Right atrium auricular region (tissue), 2 donors: ENCODE measurements at regions not wholly inside any gene's neighbourhood (a gene's known extent, or its start where the extent isn't known, plus 50 kb on each side); places are given as distances from the start of the nearest gene placed in this dataset.
"Not testable (repeated sequence)": the region's sequence is repeated elsewhere in the genome, so short reads cannot be mapped to it uniquely, and the experiment has no call there.

ENCODE experiments used
- DNase-seq: peaks from one replicate; pipeline ENCODE4 v3.0.0-alpha.2; 2019; ENCODE audit warnings: low spot score
- H3K27ac ChIP-seq, 2 donors: fragments of 200-600 bp; sonication (generic); 1 replicate in 1 of 2; 2 replicates in 1 of 2; pipeline ENCODE4 v1.5.1; 2016 to 2019
- H3K27me3 ChIP-seq, 2 donors: fragments of 200-600 bp; sonication (generic); one replicate each; pipeline versions ENCODE4 v1.5.1 to v1.6.0; 2017 to 2019
- H3K36me3 ChIP-seq: fragments of 200-600 bp; sonication (generic); one replicate; pipeline ENCODE4 v1.5.1; 2016
- H3K4me1 ChIP-seq, 2 donors: fragments of 200-600 bp; sonication (generic); one replicate each; pipeline versions ENCODE4 v1.5.1 to v1.6.0; 2017 to 2019
- H3K4me3 ChIP-seq, 2 donors: fragments of 200-600 bp; sonication (generic); 1 replicate in 1 of 2; 2 replicates in 1 of 2; pipeline ENCODE4 v1.5.1; 2017 to 2019; ENCODE audit warnings: mild to moderate bottlenecking in 1 of 2, moderate library complexity in 1 of 2
- H3K9me3 ChIP-seq, 2 donors: fragments of 200-600 bp; sonication (generic); one replicate each; pipeline ENCODE4 v1.5.1; 2019
- CTCF ChIP-seq, 2 donors: fragments of 200-600 bp; sonication (generic); IDR thresholded peaks; one replicate each; pipeline ENCODE4 v1.5.1; 2019; ENCODE audit warnings: antibody characterized with exemption in 2 of 2

GRCh38 chr12:33533527-33533926, 93.9 kb upstream of the SYT10 start:
- Histone ChIP-seq H3K4me1 (no peaks in the 10 kb centered on the region), H3K36me3 (no peaks in the 10 kb centered on the region)
- no peak for TF ChIP-seq CTCF (IDR thresholded peaks at IDR 0.05)

GRCh38 chr12:33536431-33536830, 96.8 kb upstream of the SYT10 start:
- Histone ChIP-seq H3K36me3 (no peaks in the 10 kb centered on the region), H3K9me3 (no peaks in the 10 kb centered on the region), H3K4me3 (no peak overlapping the region), H3K27me3 (no peaks in the 10 kb centered on the region), H3K4me1 (no peaks in the 10 kb centered on the region), H3K27ac (no peak overlapping the region)
- TF ChIP-seq CTCF (IDR thresholded peaks at IDR 0.05): no peak
- DNase-seq: no peak

More at GRCh38 chr12:33533527-33533926, 93.9 kb upstream of the SYT10 start:
- no peak for DNase-seq
- Histone ChIP-seq H3K4me3 (no peak overlapping the region), H3K27me3 (no peaks in the 10 kb centered on the region), H3K9me3 (no peaks in the 10 kb centered on the region), H3K27ac (no peak overlapping the region)

GRCh38 chr12:33546004-33546403, 106.4 kb upstream of the SYT10 start:
- Histone ChIP-seq H3K4me1 (no peaks in the 10 kb centered on the region), H3K4me3 (no peak overlapping the region), H3K9me3 (peaks cover 0 to 14% of the 10 kb centered on the region in 2 donors), H3K27ac (no peak overlapping the region), H3K36me3 (no peaks in the 10 kb centered on the region), H3K27me3 (no peaks in the 10 kb centered on the region)
- DNase-seq: no peak
- TF ChIP-seq CTCF (IDR thresholded peaks at IDR 0.05): no peak

GRCh38 chr12:33547084-33547483, 107.5 kb upstream of the SYT10 start:
- no peak overlapping the region for H3K27ac ChIP-seq
- TF ChIP-seq CTCF (IDR thresholded peaks at IDR 0.05): no peak
- no peak overlapping the region for H3K4me3 ChIP-seq
- no peaks in the 10 kb centered on the region for H3K27me3 ChIP-seq
- no peak for DNase-seq
- peaks cover 0 to 8% of the 10 kb centered on the region in 2 donors for H3K9me3 ChIP-seq
- H3K4me1 ChIP-seq: no peaks in the 10 kb centered on the region
- no peaks in the 10 kb centered on the region for H3K36me3 ChIP-seq

- H3K4me3 ChIP-seq, H3K27me3 ChIP-seq, H3K4me1 ChIP-seq, H3K9me3 ChIP-seq, H3K27ac ChIP-seq, DNase-seq, H3K36me3 ChIP-seq: not testable (repeated sequence)
Observed at GRCh38 chr12:33550214-33550613, 110.6 kb upstream of the SYT10 start.

GRCh38 chr12:33551006-33551405, 111.4 kb upstream of the SYT10 start:
- TF ChIP-seq CTCF (IDR thresholded peaks at IDR 0.05): no peak
- Histone ChIP-seq H3K4me1 (no peaks in the 10 kb centered on the region), H3K27me3 (no peaks in the 10 kb centered on the region), H3K9me3 (no peaks in the 10 kb centered on the region), H3K36me3 (no peaks in the 10 kb centered on the region), H3K4me3 (no peak overlapping the region), H3K27ac (no peak overlapping the region)
- no peak for DNase-seq
